Muscle of leg (tissue), 3 donors: ENCODE measurements at regions not wholly inside any gene's neighbourhood (a gene's known extent, or its start where the extent isn't known, plus 50 kb on each side); places are given as distances from the start of the nearest gene placed in this dataset.
"Not testable (repeated sequence)": the region's sequence is repeated elsewhere in the genome, so short reads cannot be mapped to it uniquely, and the experiment has no call there.

ENCODE experiments used
- DNase-seq: peaks from one replicate; pipeline ENCODE4 v3.0.0; 2013
- H3K27ac ChIP-seq: one replicate; pipeline ENCODE4 v1.5.1; 2013; ENCODE audit warnings: mild to moderate bottlenecking, low read length, control low read depth
- H3K27me3 ChIP-seq: one replicate; pipeline ENCODE4 v1.6.1; 2013; ENCODE audit warnings: low read length; ENCODE audit not compliant: control insufficient read depth, insufficient read depth
- H3K36me3 ChIP-seq: one replicate; pipeline ENCODE4 v1.6.1; 2013; ENCODE audit warnings: low read length; ENCODE audit not compliant: control insufficient read depth, insufficient read depth
- H3K4me1 ChIP-seq: one replicate; pipeline ENCODE4 v1.6.1; 2013; ENCODE audit warnings: low read length; ENCODE audit not compliant: control insufficient read depth, insufficient read depth
- H3K4me3 ChIP-seq: one replicate; pipeline ENCODE4 v1.5.1; 2013; ENCODE audit warnings: low read length, control low read depth
- H3K9me3 ChIP-seq: replicated peaks from 2 replicates; pipeline ENCODE4 v1.6.1; 2013; ENCODE audit warnings: low read depth, low read length; ENCODE audit not compliant: control insufficient read depth
- WGBS: methylation state at CpG from one replicate; pipeline ENCODE4 v1.1.5; 2013; ENCODE audit warnings: missing lambda C conversion rate; ENCODE audit not compliant: insufficient coverage; 5-methylcytosine and 5-hydroxymethylcytosine counted together

- no CpG with 5 or more reads among the region's 2 CpGs for WGBS
- DNase-seq: no peak
- Histone ChIP-seq H3K4me1 (no peaks in the 10 kb centered on the region), H3K36me3 (no peaks in the 10 kb centered on the region), H3K9me3 (no peaks in the 10 kb centered on the region), H3K27ac (no peak overlapping the region), H3K27me3 (no peaks in the 10 kb centered on the region), H3K4me3 (no peak overlapping the region)
Observed at GRCh38 chr11:98365941-98366340, 654.8 kb upstream of the CNTN5 start.

- H3K27me3 ChIP-seq: no peaks in the 10 kb centered on the region
- no CpG with 5 or more reads among the region's 2 CpGs for WGBS
- no peak overlapping the region for H3K4me3 ChIP-seq
- H3K9me3 ChIP-seq: no peaks in the 10 kb centered on the region
- DNase-seq: peak; percentile 16
- H3K27ac ChIP-seq: no peak overlapping the region
- H3K4me1 ChIP-seq: no peaks in the 10 kb centered on the region
- no peaks in the 10 kb centered on the region for H3K36me3 ChIP-seq
Observed at GRCh38 chr11:98390391-98390790, 630.4 kb upstream of the CNTN5 start.

GRCh38 chr11:98394500-98394899 is 626.2 kb upstream of the CNTN5 start:
- WGBS: 92% methylated on average over 3 of the region's 4 CpGs
- not testable (repeated sequence) for H3K27me3 ChIP-seq, H3K4me1 ChIP-seq, H3K27ac ChIP-seq, DNase-seq, H3K9me3 ChIP-seq, H3K36me3 ChIP-seq, H3K4me3 ChIP-seq

- Histone ChIP-seq H3K36me3 (no peaks in the 10 kb centered on the region), H3K9me3 (no peaks in the 10 kb centered on the region), H3K27me3 (no peaks in the 10 kb centered on the region), H3K27ac (no peak overlapping the region), H3K4me1 (no peaks in the 10 kb centered on the region), H3K4me3 (no peak overlapping the region)
- no peak for DNase-seq
Observed at GRCh38 chr11:98398508-98398907, 622.2 kb upstream of the CNTN5 start.

GRCh38 chr11:98409069-98409468 is 611.7 kb upstream of the CNTN5 start:
- Histone ChIP-seq H3K27me3 (no peaks in the 10 kb centered on the region), H3K4me1 (no peaks in the 10 kb centered on the region)
- DNase-seq: no peak

GRCh38 chr11:98411777-98412176 is 609.0 kb upstream of the CNTN5 start:
- DNase-seq: no peak
- H3K27ac ChIP-seq: no peak overlapping the region

More at GRCh38 chr11:98409069-98409468, 611.7 kb upstream of the CNTN5 start:
- no peak overlapping the region for H3K27ac ChIP-seq
- H3K9me3 ChIP-seq: no peaks in the 10 kb centered on the region
- no peak overlapping the region for H3K4me3 ChIP-seq
- H3K36me3 ChIP-seq: no peaks in the 10 kb centered on the region

GRCh38 chr11:98417256-98417755 is 603.4 kb upstream of the CNTN5 start:
- no CpG with 5 or more reads among the region's 3 CpGs for WGBS
- Histone ChIP-seq H3K27me3 (no peaks in the 10 kb centered on the region), H3K9me3 (peaks cover 3% of the 10 kb centered on the region), H3K4me3 (no peak overlapping the region), H3K4me1 (no peaks in the 10 kb centered on the region), H3K27ac (no peak overlapping the region), H3K36me3 (no peaks in the 10 kb centered on the region)
- DNase-seq: no peak

More at GRCh38 chr11:98411777-98412176, 609.0 kb upstream of the CNTN5 start:
- Histone ChIP-seq H3K4me3 (no peak overlapping the region), H3K9me3 (no peaks in the 10 kb centered on the region), H3K27me3 (no peaks in the 10 kb centered on the region), H3K36me3 (no peaks in the 10 kb centered on the region), H3K4me1 (no peaks in the 10 kb centered on the region)
- WGBS: no CpG with 5 or more reads among the region's 3 CpGs

- no peaks in the 10 kb centered on the region for H3K4me1 ChIP-seq
- peaks cover 10% of the 10 kb centered on the region for H3K9me3 ChIP-seq
- H3K27me3 ChIP-seq: no peaks in the 10 kb centered on the region
- 89% methylated on average over 8 of the region's 8 CpGs for WGBS
- H3K27ac ChIP-seq: no peak overlapping the region
- no peak overlapping the region for H3K4me3 ChIP-seq
- no peaks in the 10 kb centered on the region for H3K36me3 ChIP-seq
- DNase-seq: no peak
Observed at GRCh38 chr11:98423933-98424332, 596.8 kb upstream of the CNTN5 start.

GRCh38 chr11:98424773-98425172 is 596.0 kb upstream of the CNTN5 start:
- WGBS: 71% methylated on average over 1 of the region's 3 CpGs
- H3K27ac ChIP-seq, DNase-seq, H3K4me1 ChIP-seq, H3K27me3 ChIP-seq, H3K36me3 ChIP-seq, H3K4me3 ChIP-seq: not testable (repeated sequence)
- peaks cover 11% of the 10 kb centered on the region for H3K9me3 ChIP-seq

- Histone ChIP-seq H3K36me3 (no peaks in the 10 kb centered on the region), H3K27me3 (no peaks in the 10 kb centered on the region), H3K4me1 (no peaks in the 10 kb centered on the region), H3K4me3 (no peak overlapping the region), H3K9me3 (peaks cover 10% of the 10 kb centered on the region), H3K27ac (no peak overlapping the region)
- DNase-seq: no peak
- 83% methylated on average over 4 of the region's 9 CpGs for WGBS
Observed at GRCh38 chr11:98431463-98432359, 589.0 kb upstream of the CNTN5 start.
